ENCODE measurements at regions not wholly inside any gene's neighbourhood (a gene's known extent, or its start where the extent isn't known, plus 50 kb on each side); places are given as distances from the start of the nearest gene placed in this dataset.

- TF ChIP-seq CTCF (IDR thresholded peaks at IDR 0.05; ENCODE audit: insufficient read depth, low read length) = no peak
- no peak overlapping the region for H3K4me3 ChIP-seq (ENCODE audit: low read depth, low read length)
- DNase-seq (ENCODE audit: low read depth) = no peak
Observed at GRCh38 chr17:79221597-79221996, 147.0 kb downstream of the ENGASE start.

- no peak overlapping the region for H3K4me3 ChIP-seq (ENCODE audit: low read depth, low read length)
- DNase-seq (ENCODE audit: low read depth) = no peak
- TF ChIP-seq CTCF (IDR thresholded peaks at IDR 0.05; ENCODE audit: insufficient read depth, low read length) = no peak
Observed at GRCh38 chr17:79220713-79221291, 146.2 kb downstream of the ENGASE start.

- no peak overlapping the region for H3K4me3 ChIP-seq (ENCODE audit: low read depth, low read length)
- TF ChIP-seq CTCF (IDR thresholded peaks at IDR 0.05; ENCODE audit: insufficient read depth, low read length) = no peak
- no peak for DNase-seq (ENCODE audit: low read depth)
Observed at GRCh38 chr17:79220201-79220712, 145.6 kb downstream of the ENGASE start.

GRCh38 chr17:79219208-79219935, 144.7 kb downstream of the ENGASE start:
- TF ChIP-seq CTCF (IDR thresholded peaks at IDR 0.05; ENCODE audit: insufficient read depth, low read length) = no peak
- no peak for DNase-seq (ENCODE audit: low read depth)

GRCh38 chr17:79218825-79219200, 144.2 kb downstream of the ENGASE start:
- TF ChIP-seq CTCF (IDR thresholded peaks at IDR 0.05; ENCODE audit: insufficient read depth, low read length) = no peak
- no peak for DNase-seq (ENCODE audit: low read depth)
- no peak overlapping the region for H3K4me3 ChIP-seq (ENCODE audit: low read depth, low read length)

More at GRCh38 chr17:79219208-79219935, 144.7 kb downstream of the ENGASE start:
- no peak overlapping the region for H3K4me3 ChIP-seq (ENCODE audit: low read depth, low read length)

GRCh38 chr17:79218175-79218824, 143.7 kb downstream of the ENGASE start:
- no peak overlapping the region for H3K4me3 ChIP-seq (ENCODE audit: low read depth, low read length)
- no peak for TF ChIP-seq CTCF (IDR thresholded peaks at IDR 0.05; ENCODE audit: insufficient read depth, low read length)
- DNase-seq (ENCODE audit: low read depth) = no peak

Measured in fibroblast of the aortic adventitia (primary cell).